ENCODE measurements at regions not wholly inside any gene's neighbourhood (a gene's known extent, or its start where the extent isn't known, plus 50 kb on each side); places are given as distances from the start of the nearest gene placed in this dataset.

DNA sequence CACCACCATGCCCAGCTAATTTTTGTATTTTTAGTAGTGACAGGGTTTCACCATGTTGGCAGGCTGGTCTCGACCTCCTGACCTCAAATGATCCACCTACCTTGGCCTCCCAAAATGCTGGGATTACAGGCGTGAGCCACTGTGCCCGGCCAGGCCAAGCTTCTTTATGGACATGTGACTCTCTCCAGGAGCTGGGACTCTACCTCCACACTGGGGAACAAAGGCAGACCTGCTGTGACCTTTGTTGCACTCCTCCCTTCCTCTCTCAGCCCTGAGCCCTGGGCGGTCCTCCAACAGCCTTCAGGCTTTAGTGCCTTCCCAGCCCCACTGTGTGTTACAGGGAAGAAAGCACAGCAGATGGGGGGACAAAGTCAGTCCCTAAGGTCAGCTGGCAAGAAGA, 55.0 kb upstream of the DUSP5 start:
- TF ChIP-seq EP300 (IDR thresholded peaks at IDR 0.05): no peak
- TF ChIP-seq, protein P1, sequence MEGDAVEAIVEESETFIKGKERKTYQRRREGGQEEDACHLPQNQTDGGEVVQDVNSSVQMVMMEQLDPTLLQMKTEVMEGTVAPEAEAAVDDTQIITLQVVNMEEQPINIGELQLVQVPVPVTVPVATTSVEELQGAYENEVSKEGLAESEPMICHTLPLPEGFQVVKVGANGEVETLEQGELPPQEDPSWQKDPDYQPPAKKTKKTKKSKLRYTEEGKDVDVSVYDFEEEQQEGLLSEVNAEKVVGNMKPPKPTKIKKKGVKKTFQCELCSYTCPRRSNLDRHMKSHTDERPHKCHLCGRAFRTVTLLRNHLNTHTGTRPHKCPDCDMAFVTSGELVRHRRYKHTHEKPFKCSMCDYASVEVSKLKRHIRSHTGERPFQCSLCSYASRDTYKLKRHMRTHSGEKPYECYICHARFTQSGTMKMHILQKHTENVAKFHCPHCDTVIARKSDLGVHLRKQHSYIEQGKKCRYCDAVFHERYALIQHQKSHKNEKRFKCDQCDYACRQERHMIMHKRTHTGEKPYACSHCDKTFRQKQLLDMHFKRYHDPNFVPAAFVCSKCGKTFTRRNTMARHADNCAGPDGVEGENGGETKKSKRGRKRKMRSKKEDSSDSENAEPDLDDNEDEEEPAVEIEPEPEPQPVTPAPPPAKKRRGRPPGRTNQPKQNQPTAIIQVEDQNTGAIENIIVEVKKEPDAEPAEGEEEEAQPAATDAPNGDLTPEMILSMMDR (IDR thresholded peaks at IDR 0.05): no peak
- no peak for TF ChIP-seq POLR2AphosphoS5 (IDR thresholded peaks at IDR 0.05)

Measured in gastroesophageal sphincter (tissue), 3 donors.